H1 (cell line): ENCODE measurements at regions not wholly inside any gene's neighbourhood (a gene's known extent, or its start where the extent isn't known, plus 50 kb on each side); places are given as distances from the start of the nearest gene placed in this dataset.

Source experiments
- BRCA1 ChIP-seq: IDR thresholded peaks from 2 replicates; pipeline ENCODE4 v1.6.1; 2012; ENCODE audit warnings: low read depth, low read length, improper control_type of control experiment
- CBX5 ChIP-seq: fragments of 300-800, 300-1000 bp; sonication (generic); IDR thresholded peaks from 2 replicates; pipeline ENCODE4 v1.7.1; 2016; ENCODE audit warnings: antibody characterized with exemption, low read length, low read depth
- GABPA ChIP-seq: IDR thresholded peaks from 2 replicates; pipeline ENCODE4 v1.6.1; 2011; ENCODE audit warnings: mild to moderate bottlenecking, low read length, moderate library complexity, borderline replicate concordance; ENCODE audit not compliant: insufficient read depth
- SIX5 ChIP-seq: IDR thresholded peaks from 2 replicates; pipeline ENCODE4 v1.6.1; 2011; ENCODE audit warnings: mild to moderate bottlenecking, low read depth, low read length
- SP1 ChIP-seq: IDR thresholded peaks from 2 replicates; pipeline ENCODE4 v1.6.1; 2011; ENCODE audit warnings: low read depth, low read length
- SRF ChIP-seq: IDR thresholded peaks from 2 replicates; pipeline ENCODE4 v1.6.1; 2011; ENCODE audit warnings: mild to moderate bottlenecking, low read depth, low read length, moderate library complexity
- TF ChIP-seq, protein P1 (sequence below): IDR thresholded peaks from 2 replicates; pipeline ENCODE4 v1.6.1; 2011; ENCODE audit warnings: low read length, improper control_type of control experiment

- TF ChIP-seq BRCA1 (no peak), SP1 (no peak), GABPA (no peak), SIX5 (no peak), CBX5 (no peak), SRF (no peak)
- TF ChIP-seq, protein P1, sequence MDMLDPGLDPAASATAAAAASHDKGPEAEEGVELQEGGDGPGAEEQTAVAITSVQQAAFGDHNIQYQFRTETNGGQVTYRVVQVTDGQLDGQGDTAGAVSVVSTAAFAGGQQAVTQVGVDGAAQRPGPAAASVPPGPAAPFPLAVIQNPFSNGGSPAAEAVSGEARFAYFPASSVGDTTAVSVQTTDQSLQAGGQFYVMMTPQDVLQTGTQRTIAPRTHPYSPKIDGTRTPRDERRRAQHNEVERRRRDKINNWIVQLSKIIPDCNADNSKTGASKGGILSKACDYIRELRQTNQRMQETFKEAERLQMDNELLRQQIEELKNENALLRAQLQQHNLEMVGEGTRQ: no peak
These were observed 237.7 kb upstream of the CITED2 start (continued) for GRCh38 chr6:139612135-139612465.
